Thoracic aorta (tissue), 2 donors: ENCODE measurements at regions not wholly inside any gene's neighbourhood (a gene's known extent, or its start where the extent isn't known, plus 50 kb on each side); places are given as distances from the start of the nearest gene placed in this dataset.

Experiments
- ATAC-seq: fragments of 150-250 bp; one replicate; pipeline ENCODE4 v1.8.0; 2017; ENCODE audit warnings: low read depth; ENCODE audit not compliant: insufficient number of reproducible peaks, low FRiP score
- DNase-seq: peaks from one replicate; pipeline ENCODE4 v3.0.0-alpha.2; 2020; ENCODE audit warnings: low spot score
- H3K27ac ChIP-seq, 2 donors: fragments of 200-600 bp; sonication (generic); 1 replicate in 1 of 2; 2 replicates in 1 of 2; pipeline ENCODE4 v1.5.1; 2016; ENCODE audit warnings: mild to moderate bottlenecking in 2 of 2, moderate library complexity in 2 of 2
- H3K27me3 ChIP-seq: fragments of 200-600 bp; sonication (generic); replicated peaks from 2 replicates; pipeline ENCODE4 v1.6.0; 2016; ENCODE audit warnings: mild to moderate bottlenecking; ENCODE audit not compliant: insufficient read depth
- H3K36me3 ChIP-seq: fragments of 200-600 bp; sonication (generic); one replicate; pipeline ENCODE4 v1.5.1; 2016
- H3K4me1 ChIP-seq, 2 donors: fragments of 200-600 bp; sonication (generic); 1 replicate in 1 of 2; 2 replicates in 1 of 2; pipeline versions ENCODE4 v1.5.1 to v1.6.0; 2016; ENCODE audit warnings: low read depth in 2 of 2, mild to moderate bottlenecking in 1 of 2; ENCODE audit not compliant: control insufficient read depth in 1 of 2
- H3K4me3 ChIP-seq: fragments of 200-600 bp; sonication (generic); 2 replicates; pipeline ENCODE4 v1.5.1; 2016; ENCODE audit warnings: mild to moderate bottlenecking
- H3K9me3 ChIP-seq: fragments of 200-600 bp; sonication (generic); 2 replicates; pipeline ENCODE4 v1.5.1; 2016
- TF ChIP-seq, protein P1 (sequence below): fragments of 200-600 bp; sonication (generic); IDR thresholded peaks from one replicate; pipeline ENCODE4 v1.5.1; 2019; ENCODE audit warnings: antibody characterized with exemption

DNA sequence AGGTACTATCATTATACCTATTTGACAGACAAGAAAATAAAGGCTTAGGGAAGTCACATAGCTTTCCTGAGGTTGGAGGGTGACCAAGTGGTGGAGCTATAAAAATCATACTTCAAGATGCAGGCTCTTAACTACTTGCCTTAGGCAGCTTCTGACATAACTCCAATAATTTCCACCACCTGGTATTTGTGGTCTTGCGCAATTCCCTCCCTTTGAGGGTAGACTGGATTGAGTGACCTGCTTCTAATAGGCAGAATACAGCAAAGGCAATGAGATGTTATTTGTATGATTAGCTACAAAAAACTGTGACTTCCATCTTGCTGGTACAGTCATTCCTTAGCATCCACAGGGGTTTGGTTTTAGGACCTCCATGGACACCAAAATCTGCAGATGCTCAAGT is 385.5 kb downstream of the TMEM114 start:
- no peaks in the 10 kb centered on the region for H3K9me3 ChIP-seq
- H3K4me3 ChIP-seq = no peak overlapping the region
- DNase-seq = no peak
- no peak for ATAC-seq
- TF ChIP-seq, protein P1, sequence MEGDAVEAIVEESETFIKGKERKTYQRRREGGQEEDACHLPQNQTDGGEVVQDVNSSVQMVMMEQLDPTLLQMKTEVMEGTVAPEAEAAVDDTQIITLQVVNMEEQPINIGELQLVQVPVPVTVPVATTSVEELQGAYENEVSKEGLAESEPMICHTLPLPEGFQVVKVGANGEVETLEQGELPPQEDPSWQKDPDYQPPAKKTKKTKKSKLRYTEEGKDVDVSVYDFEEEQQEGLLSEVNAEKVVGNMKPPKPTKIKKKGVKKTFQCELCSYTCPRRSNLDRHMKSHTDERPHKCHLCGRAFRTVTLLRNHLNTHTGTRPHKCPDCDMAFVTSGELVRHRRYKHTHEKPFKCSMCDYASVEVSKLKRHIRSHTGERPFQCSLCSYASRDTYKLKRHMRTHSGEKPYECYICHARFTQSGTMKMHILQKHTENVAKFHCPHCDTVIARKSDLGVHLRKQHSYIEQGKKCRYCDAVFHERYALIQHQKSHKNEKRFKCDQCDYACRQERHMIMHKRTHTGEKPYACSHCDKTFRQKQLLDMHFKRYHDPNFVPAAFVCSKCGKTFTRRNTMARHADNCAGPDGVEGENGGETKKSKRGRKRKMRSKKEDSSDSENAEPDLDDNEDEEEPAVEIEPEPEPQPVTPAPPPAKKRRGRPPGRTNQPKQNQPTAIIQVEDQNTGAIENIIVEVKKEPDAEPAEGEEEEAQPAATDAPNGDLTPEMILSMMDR = no peak
- no peaks in the 10 kb centered on the region for H3K4me1 ChIP-seq
- H3K36me3 ChIP-seq = no peaks in the 10 kb centered on the region
- H3K27me3 ChIP-seq = no peaks in the 10 kb centered on the region
- H3K27ac ChIP-seq = no peak overlapping the region

DNA sequence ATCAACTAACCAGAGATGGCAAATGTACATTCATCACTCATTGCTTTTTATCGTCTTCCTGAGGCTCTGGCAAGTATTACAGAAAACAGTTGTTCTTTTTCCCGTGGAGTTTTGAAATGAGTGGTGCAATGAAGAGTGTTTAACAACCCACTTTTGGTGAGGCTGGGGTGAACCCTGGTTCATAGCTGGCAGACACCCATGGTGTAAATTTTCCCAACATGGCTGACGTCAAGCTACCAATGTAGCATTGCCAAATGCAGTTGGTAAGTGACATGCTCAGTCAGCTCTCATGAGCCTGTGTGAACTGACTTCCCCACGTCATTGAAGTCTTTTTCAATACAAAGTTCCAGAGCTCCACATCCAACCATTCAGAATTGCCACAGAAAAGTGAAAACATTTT is 386.2 kb downstream of the TMEM114 start:
- ATAC-seq = no peak
- DNase-seq = no peak
- TF ChIP-seq, protein P1 = no peak

DNA sequence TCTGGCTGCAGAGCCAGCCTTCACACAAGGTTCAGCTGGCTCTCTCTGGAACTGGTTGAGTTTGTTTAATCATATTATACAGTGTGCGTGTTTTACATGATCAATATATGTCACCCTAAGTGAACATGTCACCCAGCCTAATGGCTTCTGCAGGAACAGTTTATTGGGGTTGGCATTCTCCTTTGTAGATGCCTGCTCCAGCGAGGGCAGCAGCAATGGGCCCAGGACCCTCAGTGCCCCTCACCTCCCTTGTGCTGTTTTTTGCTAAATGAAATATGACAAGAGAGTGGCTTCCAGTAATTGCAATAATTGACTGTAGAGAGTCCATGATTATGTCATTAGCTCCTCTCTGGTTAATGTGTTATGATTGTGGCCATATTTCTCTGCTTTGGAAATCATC is 387.2 kb downstream of the TMEM114 start:
- DNase-seq = no peak
- TF ChIP-seq, protein P1 = no peak
- H3K27me3 ChIP-seq = no peaks in the 10 kb centered on the region

More for the DNA sequence above, 386.2 kb downstream of the TMEM114 start:
- no peaks in the 10 kb centered on the region for H3K9me3 ChIP-seq
- H3K27ac ChIP-seq = no peak overlapping the region
- no peaks in the 10 kb centered on the region for H3K27me3 ChIP-seq
- no peak overlapping the region for H3K4me3 ChIP-seq
- H3K4me1 ChIP-seq = no peaks in the 10 kb centered on the region
- no peaks in the 10 kb centered on the region for H3K36me3 ChIP-seq

DNA sequence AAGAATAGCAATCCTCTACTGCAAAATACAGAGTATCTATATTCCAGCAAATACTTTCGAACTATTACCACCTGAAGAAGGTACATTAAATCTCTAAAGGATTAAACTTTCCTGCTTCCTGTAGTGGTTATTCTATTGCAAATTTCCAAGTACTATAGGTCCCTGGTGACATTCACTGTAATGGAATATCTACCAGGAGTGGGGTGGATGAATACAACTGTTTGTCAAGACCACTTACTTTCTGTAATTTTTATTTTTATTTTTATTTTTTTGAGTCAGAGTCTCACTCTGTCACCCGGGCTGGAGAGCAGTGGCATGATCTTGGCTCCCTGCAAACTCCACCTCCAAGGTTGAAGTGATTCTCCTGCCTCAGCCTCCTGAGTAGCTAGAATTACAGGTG is 389.5 kb downstream of the TMEM114 start:
- H3K9me3 ChIP-seq = no peaks in the 10 kb centered on the region
- TF ChIP-seq, protein P1 = no peak
- H3K4me1 ChIP-seq = no peaks in the 10 kb centered on the region
- ATAC-seq (no peak), DNase-seq (no peak)
- H3K36me3 ChIP-seq = no peaks in the 10 kb centered on the region
- no peaks in the 10 kb centered on the region for H3K27me3 ChIP-seq
- no peak overlapping the region for H3K27ac ChIP-seq
- H3K4me3 ChIP-seq = no peak overlapping the region

More for the DNA sequence above, 387.2 kb downstream of the TMEM114 start:
- ATAC-seq = no peak
- Histone ChIP-seq H3K4me3 (no peak overlapping the region), H3K9me3 (no peaks in the 10 kb centered on the region), H3K4me1 (no peaks in the 10 kb centered on the region), H3K36me3 (no peaks in the 10 kb centered on the region), H3K27ac (no peak overlapping the region)

DNA sequence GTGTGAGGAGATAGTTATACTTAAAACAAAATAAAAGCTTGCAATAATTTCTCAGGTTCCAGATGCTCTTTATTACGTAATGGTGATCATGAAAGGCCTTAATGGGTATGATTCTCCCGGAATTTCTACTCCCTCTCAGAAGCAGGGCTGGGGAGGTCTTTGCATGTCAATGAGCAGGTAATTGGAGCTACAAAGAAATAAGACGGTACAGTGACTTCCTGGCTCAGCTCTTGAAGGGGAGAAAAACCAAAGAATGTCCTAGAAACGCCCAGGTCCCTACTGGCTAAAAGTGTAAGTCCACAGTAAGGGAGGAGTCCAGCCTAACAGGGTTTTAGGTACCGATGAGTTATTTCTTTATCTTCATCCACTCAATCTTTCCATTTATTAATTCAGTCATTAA is 390.9 kb downstream of the TMEM114 start:
- H3K4me3 ChIP-seq = no peak overlapping the region
- no peaks in the 10 kb centered on the region for H3K4me1 ChIP-seq
- ATAC-seq = no peak

More for the DNA sequence above, 390.9 kb downstream of the TMEM114 start:
- TF ChIP-seq, protein P1 = no peak
- H3K27me3 ChIP-seq = no peaks in the 10 kb centered on the region
- H3K9me3 ChIP-seq = no peaks in the 10 kb centered on the region
- DNase-seq = no peak
- no peak overlapping the region for H3K27ac ChIP-seq
- no peaks in the 10 kb centered on the region for H3K36me3 ChIP-seq
